MM.1S (cell line): ENCODE measurements at regions not wholly inside any gene's neighbourhood (a gene's known extent, or its start where the extent isn't known, plus 50 kb on each side); places are given as distances from the start of the nearest gene placed in this dataset.
A peak's percentile ranks its signal among the peaks of the same experiment; 100 is the strongest.

ENCODE experiments used
- DNase-seq: peaks from one replicate; pipeline ENCODE4 v3.0.0-alpha.2; 2015
- H2AFZ ChIP-seq: fragments of 300-600 bp; sonication (generic); 2 replicates; pipeline ENCODE4 v1.6.0; 2016; ENCODE audit warnings: antibody characterized with exemption, low read length
- H3F3A ChIP-seq: fragments of 300-600 bp; sonication (generic); 2 replicates; pipeline ENCODE4 v1.6.1; 2016; ENCODE audit warnings: mild to moderate bottlenecking, antibody characterized with exemption, low read length, moderate library complexity, mixed read lengths; ENCODE audit not compliant: insufficient read depth
- H3K27ac ChIP-seq: fragments of 300-600 bp; sonication (generic); 2 replicates; pipeline ENCODE4 v1.5.1; 2016; ENCODE audit warnings: mild to moderate bottlenecking, low read length
- H3K27me3 ChIP-seq: fragments of 300-600 bp; sonication (generic); replicated peaks from 2 replicates; pipeline ENCODE4 v1.6.0; 2016; ENCODE audit warnings: low read length; ENCODE audit not compliant: insufficient read depth
- H3K36me3 ChIP-seq: fragments of 300-600 bp; sonication (generic); replicated peaks from 2 replicates; pipeline ENCODE4 v1.6.1; 2016; ENCODE audit warnings: mild to moderate bottlenecking, low read length, mixed read lengths; ENCODE audit not compliant: insufficient read depth
- H3K4me1 ChIP-seq: fragments of 300-600 bp; sonication (generic); 2 replicates; pipeline ENCODE4 v1.6.1; 2016; ENCODE audit warnings: low read length, mixed read lengths
- H3K4me2 ChIP-seq: fragments of 300-600 bp; sonication (generic); 2 replicates; pipeline ENCODE4 v1.6.0; 2016; ENCODE audit warnings: low read depth, low read length
- H3K4me3 ChIP-seq: fragments of 300-600 bp; sonication (generic); 2 replicates; pipeline ENCODE4 v1.5.1; 2016; ENCODE audit warnings: low read length, mixed read lengths
- H3K79me2 ChIP-seq: fragments of 300-600 bp; sonication (generic); 2 replicates; pipeline ENCODE4 v1.6.1; 2016; ENCODE audit warnings: mixed run types, low read length, mixed read lengths
- H3K9ac ChIP-seq: fragments of 300-600 bp; sonication (generic); 2 replicates; pipeline ENCODE4 v1.6.1; 2016; ENCODE audit warnings: low read length, mixed read lengths
- H3K9me2 ChIP-seq: fragments of 300-600 bp; sonication (generic); replicated peaks from 2 replicates; pipeline ENCODE4 v1.6.1; 2016; ENCODE audit warnings: mild to moderate bottlenecking, low read length, mixed read lengths; ENCODE audit not compliant: insufficient read depth
- H3K9me3 ChIP-seq: fragments of 300-600 bp; sonication (generic); replicated peaks from 2 replicates; pipeline ENCODE4 v1.6.1; 2016; ENCODE audit warnings: mild to moderate bottlenecking, low read length, mixed read lengths; ENCODE audit not compliant: insufficient read depth
- H4K20me1 ChIP-seq: fragments of 300-600 bp; sonication (generic); 2 replicates; pipeline ENCODE4 v1.6.1; 2016; ENCODE audit warnings: mild to moderate bottlenecking, low read length, moderate library complexity, mixed read lengths; ENCODE audit not compliant: insufficient read depth
- EZH2 ChIP-seq: fragments of 300-600 bp; sonication (generic); optimal IDR thresholded peaks from 2 replicates; pipeline ENCODE3; 2017; ENCODE audit warnings: low read depth, mild to moderate bottlenecking, antibody characterized with exemption, low read length, mixed read lengths
- EZH2phosphoT487 ChIP-seq: fragments of 300-600 bp; sonication (generic); IDR thresholded peaks from 2 replicates; pipeline ENCODE4 v1.6.1; 2018; ENCODE audit warnings: antibody characterized with exemption, low read length
- TF ChIP-seq, protein P1 (sequence below): fragments of 300-600 bp; sonication (generic); IDR thresholded peaks from 2 replicates; pipeline ENCODE4 v1.5.1; 2016; ENCODE audit warnings: antibody characterized with exemption, low read length, mixed read lengths

DNA sequence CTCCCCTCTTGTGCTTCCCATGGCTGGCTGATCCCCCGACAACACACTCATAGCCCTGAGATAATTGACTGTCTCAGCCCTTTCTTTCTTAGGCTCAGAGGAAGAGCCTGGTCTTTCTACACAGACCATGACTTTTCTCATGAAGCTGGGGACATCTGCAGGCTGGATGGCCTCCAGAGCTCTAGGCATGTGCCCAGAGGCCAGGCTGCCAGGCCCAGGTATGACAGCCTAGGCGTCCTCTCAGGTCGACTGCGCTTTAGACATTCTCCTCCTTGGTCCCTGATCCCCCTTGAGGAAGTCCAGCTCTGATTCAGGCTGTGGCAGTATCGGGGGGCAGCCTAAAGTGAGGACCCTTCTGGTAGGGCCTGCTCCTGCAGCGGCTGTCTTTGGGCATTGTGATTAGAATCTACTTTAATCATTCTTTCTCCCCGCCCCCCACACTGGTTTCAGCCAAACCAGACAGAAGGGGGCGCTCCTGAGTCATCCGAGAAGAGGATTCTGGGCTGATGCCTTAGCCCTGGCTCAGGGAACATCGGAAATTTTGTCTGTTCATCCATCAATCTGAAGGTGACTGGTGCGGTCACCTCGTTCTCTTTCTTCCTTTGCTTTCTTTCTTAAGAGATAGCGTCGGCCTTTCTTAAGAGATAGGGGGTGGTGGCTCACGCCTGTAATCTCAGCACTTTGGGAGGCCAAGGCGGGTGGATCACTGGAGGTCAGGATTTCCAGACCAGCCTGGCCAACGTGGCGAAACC is 66.5 kb upstream of the HSPA9 start:
- no peaks in the 10 kb centered on the region for H3K9me2 ChIP-seq
- H3K27ac ChIP-seq: no peak overlapping the region
- no peaks in the 10 kb centered on the region for H4K20me1 ChIP-seq
- no peaks in the 10 kb centered on the region for H3K4me1 ChIP-seq
- H3F3A ChIP-seq: no peaks in the 10 kb centered on the region
- H3K27me3 ChIP-seq: peaks cover 3% of the 10 kb centered on the region; the same call in 1 of the 2 replicates
- H3K9me3 ChIP-seq: no peaks in the 10 kb centered on the region
- no peak overlapping the region for H3K4me2 ChIP-seq
- no peak overlapping the region for H3K9ac ChIP-seq
- H3K79me2 ChIP-seq: no peaks in the 10 kb centered on the region
- TF ChIP-seq EZH2phosphoT487: no peak
- TF ChIP-seq EZH2: no peak
- TF ChIP-seq, protein P1, sequence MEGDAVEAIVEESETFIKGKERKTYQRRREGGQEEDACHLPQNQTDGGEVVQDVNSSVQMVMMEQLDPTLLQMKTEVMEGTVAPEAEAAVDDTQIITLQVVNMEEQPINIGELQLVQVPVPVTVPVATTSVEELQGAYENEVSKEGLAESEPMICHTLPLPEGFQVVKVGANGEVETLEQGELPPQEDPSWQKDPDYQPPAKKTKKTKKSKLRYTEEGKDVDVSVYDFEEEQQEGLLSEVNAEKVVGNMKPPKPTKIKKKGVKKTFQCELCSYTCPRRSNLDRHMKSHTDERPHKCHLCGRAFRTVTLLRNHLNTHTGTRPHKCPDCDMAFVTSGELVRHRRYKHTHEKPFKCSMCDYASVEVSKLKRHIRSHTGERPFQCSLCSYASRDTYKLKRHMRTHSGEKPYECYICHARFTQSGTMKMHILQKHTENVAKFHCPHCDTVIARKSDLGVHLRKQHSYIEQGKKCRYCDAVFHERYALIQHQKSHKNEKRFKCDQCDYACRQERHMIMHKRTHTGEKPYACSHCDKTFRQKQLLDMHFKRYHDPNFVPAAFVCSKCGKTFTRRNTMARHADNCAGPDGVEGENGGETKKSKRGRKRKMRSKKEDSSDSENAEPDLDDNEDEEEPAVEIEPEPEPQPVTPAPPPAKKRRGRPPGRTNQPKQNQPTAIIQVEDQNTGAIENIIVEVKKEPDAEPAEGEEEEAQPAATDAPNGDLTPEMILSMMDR: peak; percentile 88
- H3K4me3 ChIP-seq: no peak overlapping the region
- DNase-seq: peak; percentile 77
- H3K36me3 ChIP-seq: no peaks in the 10 kb centered on the region
- no peak overlapping the region for H2AFZ ChIP-seq

DNA sequence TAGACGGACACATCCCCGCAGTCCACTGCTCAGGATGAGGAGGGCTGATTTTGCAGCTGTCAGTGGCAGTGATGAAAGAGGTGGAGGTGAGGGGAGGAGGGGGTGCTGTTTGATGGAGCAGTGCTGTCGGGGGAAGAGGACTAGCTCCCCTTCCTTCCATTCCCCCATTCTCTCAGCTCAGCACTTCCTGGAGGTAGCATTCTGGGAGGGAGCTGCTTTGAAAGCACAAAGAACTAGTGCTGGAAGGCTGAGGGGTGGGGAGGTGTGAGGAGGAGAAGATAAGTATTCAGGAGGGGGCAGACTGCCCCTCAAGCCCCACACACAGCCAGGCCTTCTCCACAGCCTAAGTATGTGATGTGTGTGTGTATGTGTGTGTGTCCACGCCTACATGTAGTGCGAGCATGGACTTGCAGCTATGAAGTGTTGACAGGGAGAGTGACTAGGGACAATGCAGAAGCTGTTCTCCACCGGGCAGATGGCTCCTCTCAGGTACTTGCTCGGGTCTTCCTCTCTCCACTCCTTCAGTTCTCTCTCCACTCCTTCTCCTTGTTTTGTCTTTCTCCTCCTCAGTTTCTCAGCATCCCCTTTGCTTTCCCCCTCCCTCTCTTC is 65.5 kb upstream of the HSPA9 start:
- no peaks in the 10 kb centered on the region for H3K36me3 ChIP-seq
- H3K4me2 ChIP-seq: no peak overlapping the region
- H3K27ac ChIP-seq: no peak overlapping the region
- no peaks in the 10 kb centered on the region for H3F3A ChIP-seq
- DNase-seq: no peak
- peaks cover 3% of the 10 kb centered on the region; the same call in 1 of the 2 replicates for H3K27me3 ChIP-seq
- no peaks in the 10 kb centered on the region for H3K79me2 ChIP-seq
- H3K4me1 ChIP-seq: no peaks in the 10 kb centered on the region
- no peak overlapping the region for H3K9ac ChIP-seq
- no peak overlapping the region for H2AFZ ChIP-seq
- no peaks in the 10 kb centered on the region for H3K9me3 ChIP-seq
- no peak overlapping the region for H3K4me3 ChIP-seq
- TF ChIP-seq EZH2 (no peak), EZH2phosphoT487 (no peak)
- TF ChIP-seq, protein P1: no peak
- no peaks in the 10 kb centered on the region for H3K9me2 ChIP-seq
- no peaks in the 10 kb centered on the region for H4K20me1 ChIP-seq

DNA sequence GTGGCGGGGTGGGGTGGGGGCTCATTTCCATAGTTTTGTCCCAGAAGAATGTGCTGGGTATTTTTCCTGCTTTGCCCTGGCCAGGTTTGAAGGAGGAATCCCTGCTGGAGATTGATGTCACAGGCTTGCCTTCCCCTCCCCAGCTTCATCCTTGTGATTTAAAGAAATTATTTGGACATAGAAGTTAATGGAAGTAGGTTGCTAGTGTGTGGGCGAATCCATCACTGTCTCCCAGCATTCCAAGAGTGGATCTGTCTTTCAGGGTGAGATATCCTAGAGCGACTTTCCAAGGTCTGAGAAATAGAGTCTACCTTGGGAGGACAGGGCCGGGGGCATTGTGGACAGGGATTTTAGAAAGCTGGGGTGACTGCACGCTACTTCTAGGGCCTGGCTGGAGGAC is 64.9 kb upstream of the HSPA9 start:
- H3K9ac ChIP-seq: no peak overlapping the region
- H3K4me3 ChIP-seq: no peak overlapping the region
- H3K27ac ChIP-seq: no peak overlapping the region
- H4K20me1 ChIP-seq: no peaks in the 10 kb centered on the region
- no peaks in the 10 kb centered on the region for H3K79me2 ChIP-seq
- peaks cover 3% of the 10 kb centered on the region; the same call in 1 of the 2 replicates for H3K27me3 ChIP-seq
- no peaks in the 10 kb centered on the region for H3K36me3 ChIP-seq
- DNase-seq: no peak
- no peak overlapping the region for H3K4me2 ChIP-seq
- no peaks in the 10 kb centered on the region for H3F3A ChIP-seq
- H3K4me1 ChIP-seq: no peaks in the 10 kb centered on the region
- TF ChIP-seq EZH2phosphoT487: no peak
- TF ChIP-seq, protein P1: no peak
- no peaks in the 10 kb centered on the region for H3K9me2 ChIP-seq
- H3K9me3 ChIP-seq: no peaks in the 10 kb centered on the region
- no peak overlapping the region for H2AFZ ChIP-seq
